Naive thymus-derived CD4-positive, alpha-beta T cell (primary cell): ENCODE measurements at regions not wholly inside any gene's neighbourhood (a gene's known extent, or its start where the extent isn't known, plus 50 kb on each side); places are given as distances from the start of the nearest gene placed in this dataset.

Experiments
- ATAC-seq: fragments of 150-1000 bp; cut with Tn5 transposase; 2 replicates; pipeline ENCODE4 v1.10.0; 2021; ENCODE audit warnings: mild to moderate bottlenecking, moderate library complexity
- CTCF ChIA-PET: fragments of 350-600 bp; sonication (Branson Sonifier 250); formaldehyde crosslinking; loops from one replicate; lab custom pipeline; 2021; ENCODE audit warnings: antibody characterized with exemption; lab: Charles Lee
- POLR2A ChIA-PET: fragments of 350-600 bp; sonication (Branson Sonifier 250); formaldehyde crosslinking; loops from one replicate; lab custom pipeline; 2021; ENCODE audit warnings: antibody characterized with exemption, inconsistent platforms; lab: Charles Lee
- DNase-seq, 9 donors: peaks; one replicate each; pipeline versions ENCODE4 v3.0.0 to v3.0.0-alpha.2; 2020 to 2022; ENCODE audit warnings: mixed read lengths in 1 of 9
- H3K27ac ChIP-seq: one replicate; pipeline ENCODE4 v1.7.0; 2013; ENCODE audit warnings: mild to moderate bottlenecking, low read depth, low read length, moderate library complexity
- H3K27me3 ChIP-seq, 2 donors: one replicate each; pipeline ENCODE4 v1.7.0; 2013; ENCODE audit warnings: low read length in 2 of 2, mild to moderate bottlenecking in 2 of 2, moderate library complexity in 2 of 2; ENCODE audit not compliant: control insufficient read depth in 2 of 2, insufficient read depth in 2 of 2
- H3K36me3 ChIP-seq, 3 experiments: 1 replicate in 2 of 3; 2 replicates in 1 of 3; pipeline ENCODE4 v1.7.0; 2013; ENCODE audit warnings: low read length in 3 of 3, mild to moderate bottlenecking in 3 of 3, moderate library complexity in 1 of 3; ENCODE audit not compliant: insufficient read depth in 3 of 3, control insufficient read depth in 2 of 3
- H3K4me1 ChIP-seq, 2 donors: one replicate each; pipeline ENCODE4 v1.7.0; 2013; ENCODE audit warnings: low read length in 2 of 2, mild to moderate bottlenecking in 2 of 2, moderate library complexity in 1 of 2; ENCODE audit not compliant: control insufficient read depth in 2 of 2, insufficient read depth in 2 of 2
- H3K4me3 ChIP-seq: 2 replicates; pipeline ENCODE4 v1.7.0; 2013; ENCODE audit warnings: mild to moderate bottlenecking, low read length
- H3K9me3 ChIP-seq, 3 experiments: 1 replicate in 2 of 3; 2 replicates in 1 of 3; pipeline ENCODE4 v1.7.0; 2013; ENCODE audit warnings: low read length in 3 of 3; ENCODE audit not compliant: control insufficient read depth in 2 of 3
- H3K27ac Mint-ChIP-seq, 9 donors: one replicate each; pipeline ENCODE4 v1.8.0; 2020 to 2022; ENCODE audit warnings: mixed read lengths in 9 of 9, mild to moderate bottlenecking in 8 of 9, moderate library complexity in 5 of 9, inconsistent platforms in 2 of 9
- H3K27me3 Mint-ChIP-seq, 5 donors: one replicate each; pipeline ENCODE4 v1.8.0; 2021 to 2022; ENCODE audit warnings: mixed read lengths in 5 of 5, mild to moderate bottlenecking in 1 of 5
- H3K36me3 Mint-ChIP-seq, 5 donors: one replicate each; pipeline ENCODE4 v1.8.0; 2020 to 2022; ENCODE audit warnings: mixed read lengths in 5 of 5, mild to moderate bottlenecking in 3 of 5, inconsistent platforms in 1 of 5
- H3K4me1 Mint-ChIP-seq, 7 donors: one replicate each; pipeline ENCODE4 v1.8.0; 2020 to 2022; ENCODE audit warnings: mixed read lengths in 7 of 7, mild to moderate bottlenecking in 3 of 7, inconsistent platforms in 1 of 7
- H3K4me3 Mint-ChIP-seq, 10 donors: one replicate each; pipeline ENCODE4 v1.8.0; 2020 to 2022; ENCODE audit warnings: mild to moderate bottlenecking in 10 of 10, mixed read lengths in 10 of 10, moderate library complexity in 6 of 10, inconsistent platforms in 2 of 10
- H3K9me3 Mint-ChIP-seq, 11 donors: one replicate each; pipeline ENCODE4 v1.8.0; 2020 to 2022; ENCODE audit warnings: mixed read lengths in 11 of 11, mild to moderate bottlenecking in 4 of 11, inconsistent platforms in 1 of 11, moderate library complexity in 1 of 11
- intact Hi-C, 2 donors: fragments of 100-400 bp; cut with micrococcal nuclease; formaldehyde crosslinking; loops; one replicate each; pipeline ENCODE4 v1.15.1; 2023

- H3K4me3 ChIP-seq = no peak overlapping the region
- H3K4me1 Mint-ChIP-seq = peaks cover 0 to 2% (median 0%) of the 10 kb centered on the region in 7 donors
- H3K36me3 ChIP-seq = no peaks in the 10 kb centered on the region
- peaks cover 0 to 49% (median 0%) of the 10 kb centered on the region in 5 donors for H3K27me3 Mint-ChIP-seq
- no peaks in the 10 kb centered on the region for H3K9me3 ChIP-seq
- no peaks in the 10 kb centered on the region for H3K9me3 Mint-ChIP-seq
- no peak for DNase-seq
- H3K4me1 ChIP-seq = no peaks in the 10 kb centered on the region
- no peak for ATAC-seq
- no peak overlapping the region for H3K27ac Mint-ChIP-seq
- intact Hi-C loops = loop anchor here in 1 of 2 donors (10.0 kb wide), 1 partner anchor 98 kb away; no protein-coding TSS in a partner anchor
- H3K4me3 Mint-ChIP-seq = no peak overlapping the region
- H3K36me3 Mint-ChIP-seq = no peaks in the 10 kb centered on the region
- ChIA-PET CTCF (no interaction called here), POLR2A (no interaction called here)
- no peaks in the 10 kb centered on the region for H3K27me3 ChIP-seq
- H3K27ac ChIP-seq = no peak overlapping the region
Observed at GRCh38 chr15:95832668-95833067, 497.8 kb upstream of the NR2F2 start.

- Mint-ChIP-seq H3K4me3 (no peak overlapping the region), H3K36me3 (peaks cover 0 to 8% (median 0%) of the 10 kb centered on the region in 5 donors), H3K27me3 (peaks cover 0 to 47% (median 0%) of the 10 kb centered on the region in 5 donors), H3K9me3 (no peaks in the 10 kb centered on the region), H3K27ac (no peak overlapping the region), H3K4me1 (peaks cover 4 to 13% (median 9%) of the 10 kb centered on the region in 7 donors)
- ChIA-PET POLR2A (no interaction called here), CTCF (no interaction called here)
- no peak for DNase-seq
- ATAC-seq = no peak
- peaks cover 3 to 8% of the 10 kb centered on the region in 2 donors for H3K4me1 ChIP-seq
- H3K36me3 ChIP-seq = no peaks in the 10 kb centered on the region
- no peaks in the 10 kb centered on the region for H3K27me3 ChIP-seq
- H3K9me3 ChIP-seq = no peaks in the 10 kb centered on the region
- intact Hi-C loops = loop anchor here in 1 of 2 donors (10.0 kb wide), 1 partner anchor 99 kb away; no protein-coding TSS in a partner anchor
- H3K27ac ChIP-seq = no peak overlapping the region
- no peak overlapping the region for H3K4me3 ChIP-seq
Observed at GRCh38 chr15:95834028-95834804, 496.3 kb upstream of the NR2F2 start.

GRCh38 chr15:95836536-95836935, 494.0 kb upstream of the NR2F2 start:
- no peaks in the 10 kb centered on the region for H3K36me3 ChIP-seq
- CTCF ChIA-PET = no interaction called here
- Mint-ChIP-seq H3K27me3 (peaks cover 0 to 29% (median 0%) of the 10 kb centered on the region in 5 donors), H3K27ac (no peak overlapping the region), H3K36me3 (peaks cover 0 to 21% (median 0%) of the 10 kb centered on the region in 5 donors), H3K4me3 (no peak overlapping the region), H3K4me1 (peaks cover 10 to 35% (median 32%) of the 10 kb centered on the region in 7 donors), H3K9me3 (peaks cover 0 to 3% (median 0%) of the 10 kb centered on the region in 11 donors)
- POLR2A ChIA-PET = no interaction called here
- peaks cover 21 to 22% of the 10 kb centered on the region in 2 donors for H3K4me1 ChIP-seq
- no peak for ATAC-seq
- no peak overlapping the region for H3K27ac ChIP-seq
- H3K9me3 ChIP-seq = no peaks in the 10 kb centered on the region
- no peak overlapping the region for H3K4me3 ChIP-seq
- no peaks in the 10 kb centered on the region for H3K27me3 ChIP-seq
- no peak for DNase-seq
- intact Hi-C loops = loop anchor here in 1 of 2 donors (5.0 to 10.0 kb wide), 3 partner anchors 102 to 554 kb away; no protein-coding TSS in a partner anchor

GRCh38 chr15:95837341-95838004, 493.0 kb upstream of the NR2F2 start:
- no peak overlapping the region for H3K27ac Mint-ChIP-seq
- no peaks in the 10 kb centered on the region for H3K36me3 ChIP-seq
- POLR2A ChIA-PET = no interaction called here
- peaks cover 0 to 3% (median 0%) of the 10 kb centered on the region in 11 donors for H3K9me3 Mint-ChIP-seq
- intact Hi-C loops = loop anchor here in 1 of 2 donors (5.0 to 10.0 kb wide), 3 partner anchors 103 to 555 kb away; no protein-coding TSS in a partner anchor
- no peaks in the 10 kb centered on the region for H3K9me3 ChIP-seq
- DNase-seq = no peak
- H3K4me3 Mint-ChIP-seq = no peak overlapping the region
- CTCF ChIA-PET = no interaction called here
- H3K4me1 ChIP-seq = peaks cover 21 to 22% of the 10 kb centered on the region in 2 donors
- peaks cover 0 to 21% (median 0%) of the 10 kb centered on the region in 5 donors for H3K36me3 Mint-ChIP-seq
- peaks cover 10 to 35% (median 33%) of the 10 kb centered on the region in 7 donors for H3K4me1 Mint-ChIP-seq
- no peak overlapping the region for H3K4me3 ChIP-seq
- H3K27me3 ChIP-seq = no peaks in the 10 kb centered on the region
- no peak for ATAC-seq
- H3K27ac ChIP-seq = no peak overlapping the region
- H3K27me3 Mint-ChIP-seq = peaks cover 0 to 23% (median 0%) of the 10 kb centered on the region in 5 donors

- H3K27me3 Mint-ChIP-seq = peaks cover 0 to 7% (median 0%) of the 10 kb centered on the region in 5 donors
- Histone ChIP-seq H3K4me3 (no peak overlapping the region), H3K36me3 (no peaks in the 10 kb centered on the region), H3K4me1 (peaks cover 21 to 22% of the 10 kb centered on the region in 2 donors), H3K27ac (peak overlapping the region; percentile 24), H3K27me3 (no peaks in the 10 kb centered on the region), H3K9me3 (no peaks in the 10 kb centered on the region)
- ChIA-PET CTCF (no interaction called here), POLR2A (interaction anchor here (0.6 kb wide), 1 partner anchor 106 kb away, joined by 3 read pairs; no protein-coding TSS in a partner anchor)
- peaks cover 12 to 49% (median 43%) of the 10 kb centered on the region in 7 donors for H3K4me1 Mint-ChIP-seq
- peaks cover 0 to 8% (median 0%) of the 10 kb centered on the region in 11 donors for H3K9me3 Mint-ChIP-seq
- DNase-seq (peak in 6 of 9 donors; percentile 8 to 53 (median 39)), ATAC-seq (peak; percentile 71)
- peak overlapping the region; percentile 40 to 95 (median 79) for H3K27ac Mint-ChIP-seq
- intact Hi-C loops = loop anchor here in 1 of 2 donors (1.0 to 10.0 kb wide), 5 partner anchors 25 to 557 kb away; no protein-coding TSS in a partner anchor
- H3K36me3 Mint-ChIP-seq = peaks cover 0 to 30% (median 0%) of the 10 kb centered on the region in 5 donors
- H3K4me3 Mint-ChIP-seq = peak overlapping the region in 9 of 10 donors; percentile 0 to 81 (median 55)
Observed at GRCh38 chr15:95839367-95839782, 491.1 kb upstream of the NR2F2 start.

GRCh38 chr15:95840004-95840403, 490.5 kb upstream of the NR2F2 start:
- Histone ChIP-seq H3K36me3 (no peaks in the 10 kb centered on the region), H3K4me3 (no peak overlapping the region), H3K9me3 (no peaks in the 10 kb centered on the region), H3K27me3 (no peaks in the 10 kb centered on the region), H3K4me1 (peaks cover 21 to 22% of the 10 kb centered on the region in 2 donors), H3K27ac (no peak overlapping the region)
- ChIA-PET CTCF (no interaction called here), POLR2A (no interaction called here)
- peaks cover 12 to 49% (median 43%) of the 10 kb centered on the region in 7 donors for H3K4me1 Mint-ChIP-seq
- intact Hi-C loops = no loop called here
- H3K9me3 Mint-ChIP-seq = peaks cover 0 to 8% (median 0%) of the 10 kb centered on the region in 11 donors
- H3K27ac Mint-ChIP-seq = peak overlapping the region; percentile 40 to 95 (median 79)
- H3K27me3 Mint-ChIP-seq = peaks cover 0 to 2% (median 0%) of the 10 kb centered on the region in 5 donors
- H3K36me3 Mint-ChIP-seq = peaks cover 0 to 30% (median 0%) of the 10 kb centered on the region in 5 donors
- H3K4me3 Mint-ChIP-seq = peak overlapping the region in 7 of 10 donors; percentile 7 to 81 (median 48)
- DNase-seq (no peak), ATAC-seq (no peak)
